ENCODE measurements at regions not wholly inside any gene's neighbourhood (a gene's known extent, or its start where the extent isn't known, plus 50 kb on each side); places are given as distances from the start of the nearest gene placed in this dataset.
"Not testable (repeated sequence)": the region's sequence is repeated elsewhere in the genome, so short reads cannot be mapped to it uniquely, and the experiment has no call there.

DNA sequence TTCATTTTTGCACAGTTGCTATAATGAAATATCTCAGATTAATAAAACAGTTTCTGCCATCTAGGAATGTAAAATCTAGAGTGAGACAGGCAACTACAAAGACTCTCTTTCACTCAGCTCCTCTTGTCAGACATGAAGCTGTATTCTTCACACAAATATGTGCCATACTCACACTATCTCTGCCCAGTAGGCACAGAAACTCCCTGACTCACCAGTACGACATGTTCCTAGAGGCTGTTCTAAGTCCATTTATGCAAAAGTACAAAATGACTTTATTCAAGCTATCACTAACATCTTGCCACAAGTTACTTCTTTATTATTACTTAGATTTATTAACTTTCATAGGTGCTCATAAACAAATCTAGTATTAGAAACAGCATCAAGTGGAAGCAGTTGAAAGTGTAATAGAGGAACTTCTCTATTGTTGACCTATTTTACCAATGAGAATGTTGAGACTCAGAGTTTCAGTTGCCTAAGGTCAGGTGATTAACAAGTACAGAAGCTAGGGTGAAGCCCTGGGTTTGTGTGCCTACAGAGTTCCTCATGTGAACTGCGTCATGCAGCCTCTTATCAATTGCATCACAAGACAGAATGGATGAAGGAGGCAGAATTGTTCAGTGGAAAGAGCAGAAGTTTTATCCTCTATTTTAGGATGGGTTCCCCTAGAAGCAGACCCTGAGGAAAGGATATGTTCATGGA, 98.9 kb downstream of the RGS2 start:
- DNase-seq = no peak

GRCh38 chr1:192911896-192912656, 103.2 kb downstream of the RGS2 start:
- not testable (repeated sequence) for DNase-seq

GRCh38 chr1:192913683-192914082, 104.8 kb downstream of the RGS2 start:
- DNase-seq = no peak

DNA sequence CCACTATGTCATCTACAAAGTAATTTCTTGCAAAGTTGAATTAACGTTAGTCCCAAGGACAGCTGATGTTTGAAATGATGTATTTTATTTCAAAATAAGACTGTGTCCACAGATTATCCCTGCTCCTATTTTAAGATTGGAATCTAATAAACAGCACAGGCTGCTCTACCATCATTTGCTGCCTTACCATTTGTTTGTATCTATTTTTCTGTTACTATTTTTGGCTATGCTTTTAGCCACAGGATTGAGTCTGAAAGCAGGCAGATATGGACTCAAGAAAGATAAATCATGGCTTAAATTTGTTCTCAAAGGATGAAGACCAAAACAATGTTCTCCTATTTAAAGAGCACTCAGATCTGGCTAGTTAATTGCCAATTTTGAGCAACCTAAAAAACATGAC, 105.3 kb downstream of the RGS2 start:
- no peak for DNase-seq

DNA sequence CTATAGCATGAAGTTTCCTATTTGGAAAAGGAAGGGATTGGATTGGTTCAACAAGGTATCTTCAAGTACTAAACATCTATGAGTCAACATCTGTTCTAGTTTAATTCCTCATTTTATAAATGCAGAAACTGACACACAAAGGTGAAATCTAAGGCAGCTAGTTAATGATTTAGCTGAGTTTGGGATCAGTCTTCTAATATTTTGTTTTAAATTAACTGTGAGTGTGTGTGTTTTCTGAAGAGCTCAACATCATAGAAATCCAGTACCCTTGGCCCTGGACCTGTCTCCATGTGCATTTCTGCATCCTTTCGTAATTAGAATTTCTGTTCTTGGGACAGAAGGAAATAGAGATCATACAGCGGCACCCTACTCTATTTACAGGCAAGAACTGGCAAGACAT, 105.9 kb downstream of the RGS2 start:
- DNase-seq = no peak

GRCh38 chr1:192916021-192916420, 107.2 kb downstream of the RGS2 start:
- DNase-seq = no peak

DNA sequence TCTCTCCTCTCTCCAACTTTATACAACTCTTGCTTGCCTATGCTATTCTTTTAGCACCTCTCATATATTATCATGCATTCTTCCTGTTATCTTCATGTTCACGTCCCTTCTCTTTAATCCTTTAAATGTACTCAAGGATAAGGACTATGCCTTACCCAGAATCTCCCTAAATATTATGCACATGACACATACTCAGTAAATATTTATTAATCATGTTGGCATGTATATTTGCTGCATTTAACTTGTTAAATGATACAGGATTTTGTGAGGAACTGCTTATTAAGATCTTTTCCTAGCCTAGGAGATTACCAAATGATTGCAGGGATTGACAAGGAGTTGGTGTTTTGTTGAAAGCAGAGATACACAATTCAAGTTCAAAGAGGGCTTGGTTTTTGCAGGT, 109.4 kb downstream of the RGS2 start:
- DNase-seq = no peak

GRCh38 chr1:192920412-192920811, 111.6 kb downstream of the RGS2 start:
- no peak for DNase-seq

DNA sequence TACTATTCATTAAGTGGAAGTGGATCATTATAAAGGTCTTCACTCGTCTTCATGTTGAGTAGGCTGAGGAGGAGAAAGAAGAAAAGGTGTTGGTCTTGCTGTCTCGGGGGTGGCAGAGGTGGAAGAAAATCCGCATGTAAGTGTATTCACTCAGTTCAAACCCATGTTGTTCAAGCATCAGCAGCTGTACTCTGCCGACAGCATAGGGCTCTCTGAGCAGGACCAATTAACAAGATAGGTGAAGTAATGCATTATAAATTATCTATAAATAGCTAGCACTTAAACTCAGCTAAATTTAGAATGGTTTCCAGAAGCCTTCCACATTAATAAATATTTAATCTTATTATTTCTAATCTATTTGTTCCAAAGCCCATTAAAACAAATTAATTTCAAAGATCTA, 116.8 kb downstream of the RGS2 start:
- DNase-seq = no peak

DNA sequence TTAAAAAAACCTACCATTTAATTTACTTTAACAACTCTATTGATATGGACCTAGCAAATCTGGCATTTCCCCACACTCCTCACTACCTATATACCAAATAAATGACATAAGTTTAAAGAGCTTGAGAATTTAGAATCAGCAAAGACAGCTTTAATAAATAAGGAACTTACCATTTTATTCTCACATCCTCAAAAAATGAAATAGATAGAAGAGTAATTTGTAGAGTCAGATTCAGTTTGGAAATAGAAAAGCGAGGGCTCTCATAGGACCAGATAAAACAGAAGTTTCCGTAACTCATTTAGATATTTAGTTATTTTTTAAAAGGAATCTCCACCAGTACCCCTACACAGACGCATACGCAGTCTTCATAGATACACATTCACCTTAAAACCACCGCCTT, 117.9 kb downstream of the RGS2 start:
- DNase-seq = no peak

DNA sequence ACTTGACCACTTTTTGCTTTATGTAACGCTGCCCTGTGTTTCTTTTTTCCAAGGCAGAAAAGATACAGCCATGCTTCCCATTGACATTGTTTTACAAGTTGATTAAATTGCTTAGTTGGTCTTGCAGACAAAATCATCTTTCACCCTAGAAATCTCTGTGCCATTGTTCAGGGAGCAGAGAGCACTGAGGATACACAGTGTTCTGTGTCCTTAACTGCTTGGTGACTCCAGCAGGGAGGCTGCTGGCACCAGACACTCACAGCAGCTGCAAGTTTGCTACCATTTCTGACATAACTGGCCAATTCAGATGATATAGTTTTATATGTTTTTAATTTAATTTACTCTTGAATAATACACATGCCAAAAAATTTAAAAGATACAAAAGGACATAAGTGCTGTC, 118.7 kb downstream of the RGS2 start:
- DNase-seq = peak; percentile 34 to 57

DNA sequence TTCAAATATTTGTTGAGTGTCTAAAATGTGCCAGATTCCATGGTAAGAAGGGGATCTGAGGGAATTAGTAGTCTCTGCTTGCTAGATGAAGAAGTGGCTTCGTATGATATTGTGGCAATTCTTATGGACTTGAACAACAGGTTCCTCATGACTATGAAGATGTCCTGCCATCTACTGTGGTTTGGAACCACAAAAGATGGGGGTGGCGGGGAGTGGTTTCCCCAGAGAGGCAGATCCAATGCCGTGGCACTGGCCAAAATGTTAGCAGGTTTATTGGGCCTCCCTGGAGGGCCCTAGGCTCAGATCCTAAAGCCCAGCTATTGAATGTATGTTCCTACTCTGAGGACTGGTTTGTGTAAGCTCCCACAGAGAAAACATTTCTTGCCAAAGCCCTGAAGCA, 120.8 kb downstream of the RGS2 start:
- DNase-seq = no peak

DNA sequence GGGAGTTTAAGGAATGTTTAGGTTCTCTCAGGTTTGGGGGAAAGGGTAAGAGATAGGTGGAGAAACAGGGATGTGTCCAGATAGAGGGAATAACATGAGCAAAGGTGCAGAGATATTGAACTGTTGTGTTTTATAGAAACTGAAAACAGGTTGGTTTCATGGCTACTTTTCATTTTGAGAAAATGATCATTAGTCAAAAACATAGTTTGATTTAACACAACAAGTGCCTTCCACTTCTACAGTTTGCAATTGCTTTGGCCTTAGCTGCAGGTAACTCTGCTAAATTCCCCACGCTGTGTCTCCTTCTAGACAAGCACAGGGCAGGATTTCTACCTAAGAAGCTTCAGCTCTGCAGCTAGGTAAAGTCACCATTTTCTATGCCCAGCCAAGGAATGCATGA, 124.9 kb downstream of the RGS2 start:
- DNase-seq = no peak

DNA sequence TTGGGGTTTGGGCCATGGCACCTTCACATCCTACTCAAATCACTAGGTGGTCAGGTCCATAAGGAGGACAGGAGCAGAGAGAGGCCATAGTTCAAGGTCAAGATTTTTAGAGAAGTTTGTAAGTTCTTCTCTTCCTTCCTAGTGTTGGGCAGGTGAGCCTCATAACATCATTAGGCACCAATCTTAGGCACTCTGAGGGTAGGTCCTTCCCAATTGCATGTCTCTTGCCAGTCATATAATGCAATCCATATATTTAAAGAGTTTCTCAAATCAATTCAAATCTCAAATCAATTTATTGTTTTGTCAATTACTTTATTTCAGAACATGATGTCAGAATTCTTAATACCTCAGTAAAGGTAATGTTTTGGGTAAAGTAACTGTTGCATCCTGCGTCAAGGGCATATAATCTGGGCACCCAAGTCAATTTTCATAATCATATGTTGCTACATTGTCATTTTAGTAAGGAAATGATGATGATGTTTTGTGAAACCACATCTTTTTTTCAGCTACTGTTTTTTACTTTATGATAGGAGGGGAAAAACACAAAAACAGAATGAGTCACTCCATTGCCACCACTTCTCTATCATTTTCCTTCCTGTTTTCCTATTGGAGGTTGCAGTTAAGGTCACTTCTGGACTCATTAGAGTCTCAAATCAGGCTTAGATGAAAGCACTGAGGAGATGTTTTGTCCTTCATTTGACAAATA, 122.7 kb downstream of the UCHL5 start:
- no peak for DNase-seq

GRCh38 chr1:192937128-192937527, 122.0 kb downstream of the UCHL5 start:
- no peak for DNase-seq

DNA sequence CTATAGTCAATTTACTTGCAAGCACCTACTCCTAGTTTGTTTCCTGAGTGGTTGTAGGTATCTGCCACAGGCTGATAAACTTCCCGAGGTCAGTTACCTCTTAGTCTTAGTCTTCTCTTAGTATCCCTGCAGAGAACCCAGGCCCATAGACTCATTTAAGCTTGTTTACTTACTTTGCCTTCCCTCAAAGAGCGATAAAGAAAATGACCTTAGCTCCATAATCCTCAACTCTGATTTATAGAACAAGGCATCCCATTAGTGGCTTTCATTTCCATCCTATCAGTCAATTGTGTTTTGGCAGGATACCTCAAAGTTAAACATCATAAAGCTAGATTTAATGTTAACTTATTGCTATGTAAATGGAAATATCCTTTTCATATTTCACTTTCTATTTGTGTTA, 119.7 kb downstream of the UCHL5 start:
- DNase-seq = no peak

DNA sequence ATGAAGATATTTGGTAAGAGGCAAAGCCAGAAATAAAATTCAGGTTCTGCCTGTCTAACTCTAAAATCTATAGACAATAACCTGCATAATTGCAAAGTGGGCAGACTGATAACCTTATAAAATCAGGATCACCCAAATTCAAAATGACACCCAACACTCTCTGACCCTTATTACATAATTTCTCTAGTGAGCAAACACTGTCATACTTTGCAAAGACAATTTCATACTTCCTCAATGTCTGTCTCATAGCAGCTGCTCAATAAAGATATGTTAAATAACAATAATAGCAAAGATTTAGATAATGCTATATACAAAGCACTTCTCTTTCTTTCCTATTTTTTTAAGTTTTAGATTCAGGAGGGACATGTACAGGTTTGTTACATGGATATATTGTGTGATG, 118.5 kb downstream of the UCHL5 start:
- DNase-seq = no peak

DNA sequence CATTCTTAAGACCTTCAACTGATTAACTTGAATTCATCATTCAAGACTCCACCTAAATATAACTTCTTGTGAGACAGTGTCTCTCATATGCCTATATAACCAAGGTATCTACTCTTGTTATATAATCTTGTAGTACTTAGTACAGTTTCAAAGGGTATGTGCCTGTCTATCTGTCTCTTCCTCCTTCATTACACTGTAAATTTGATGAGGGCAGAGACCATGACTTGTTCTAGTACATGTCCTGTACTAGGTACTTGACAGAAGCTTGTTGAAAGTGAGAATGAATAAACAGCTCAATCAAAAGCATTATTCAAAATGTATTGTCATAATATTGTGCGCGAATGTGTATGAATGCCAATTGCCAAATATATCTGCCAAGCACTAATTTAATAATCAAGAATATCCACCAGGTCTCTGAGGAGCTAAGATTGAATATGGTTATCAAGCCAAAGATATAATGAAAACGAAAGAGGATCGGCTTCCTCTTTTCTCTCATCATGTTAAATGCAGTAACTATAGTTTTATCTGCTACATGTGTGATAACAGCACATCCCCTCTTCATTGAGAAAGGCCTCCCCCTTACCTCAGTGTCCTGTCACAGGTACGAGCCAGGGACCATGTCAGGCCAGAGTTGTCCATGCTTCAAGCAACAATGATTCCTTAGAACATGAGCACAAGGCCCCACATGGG, 117.3 kb downstream of the UCHL5 start:
- DNase-seq = no peak

DNA sequence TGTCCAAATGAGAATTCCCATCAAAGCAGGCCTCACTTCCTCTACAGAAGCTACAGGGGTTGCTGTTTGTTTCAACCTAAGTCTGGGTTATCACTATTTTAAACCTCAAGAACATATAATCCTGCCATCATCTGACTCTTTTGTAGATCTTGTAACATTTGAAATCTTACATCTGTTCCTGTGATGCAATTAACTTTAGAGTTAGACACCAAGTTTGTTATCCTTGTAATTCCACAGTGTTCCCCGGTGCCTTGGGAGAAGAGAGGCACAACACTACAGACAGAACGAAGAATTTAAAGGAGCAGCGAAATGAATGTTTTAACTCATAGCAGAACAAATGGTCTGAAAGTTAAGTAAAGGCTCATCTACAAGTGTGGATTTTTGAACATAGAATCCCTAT, 116.1 kb downstream of the UCHL5 start:
- no peak for DNase-seq

- no peak for DNase-seq
Observed at GRCh38 chr1:192943522-192943921, 115.6 kb downstream of the UCHL5 start.

- DNase-seq = no peak
Observed at GRCh38 chr1:192945390-192946130, 113.6 kb downstream of the UCHL5 start.

GRCh38 chr1:192949783-192950182, 109.4 kb downstream of the UCHL5 start:
- no peak for DNase-seq

- no peak for DNase-seq
Observed at GRCh38 chr1:192950926-192951325, 108.2 kb downstream of the UCHL5 start.

Data from hippocampal formation (tissue), 2 donors.